Osteocyte (in vitro differentiated cells): ENCODE measurements at regions not wholly inside any gene's neighbourhood (a gene's known extent, or its start where the extent isn't known, plus 50 kb on each side); places are given as distances from the start of the nearest gene placed in this dataset.

Source experiments
- DNase-seq: peaks from one replicate; pipeline ENCODE4 v3.0.0; 2021; ENCODE audit warnings: mixed read lengths; ENCODE audit not compliant: unreplicated experiment; ENCODE audit errors: extremely low spot score
- H3K27ac Mint-ChIP-seq: one replicate; pipeline ENCODE4 v1.8.0; 2021; ENCODE audit warnings: mild to moderate bottlenecking, mixed read lengths; ENCODE audit not compliant: unreplicated experiment
- H3K27me3 Mint-ChIP-seq: one replicate; pipeline ENCODE4 v1.8.0; 2021; ENCODE audit warnings: mixed read lengths; ENCODE audit not compliant: unreplicated experiment
- H3K36me3 Mint-ChIP-seq: one replicate; pipeline ENCODE4 v1.8.0; 2021; ENCODE audit warnings: mixed read lengths; ENCODE audit not compliant: unreplicated experiment
- H3K4me1 Mint-ChIP-seq: one replicate; pipeline ENCODE4 v1.8.0; 2021; ENCODE audit warnings: mixed read lengths; ENCODE audit not compliant: unreplicated experiment
- H3K4me3 Mint-ChIP-seq: one replicate; pipeline ENCODE4 v1.8.0; 2021; ENCODE audit warnings: mild to moderate bottlenecking, moderate library complexity, mixed read lengths; ENCODE audit not compliant: unreplicated experiment
- H3K9me3 Mint-ChIP-seq: one replicate; pipeline ENCODE4 v1.8.0; 2021; ENCODE audit warnings: mixed read lengths; ENCODE audit not compliant: unreplicated experiment
- CTCF ChIP-seq: fragments of 200-600 bp; sonication (generic); IDR thresholded peaks from 2 replicates; pipeline ENCODE4 v1.5.0; 2021; ENCODE audit warnings: antibody characterized with exemption, mild to moderate bottlenecking, moderate library complexity

DNA sequence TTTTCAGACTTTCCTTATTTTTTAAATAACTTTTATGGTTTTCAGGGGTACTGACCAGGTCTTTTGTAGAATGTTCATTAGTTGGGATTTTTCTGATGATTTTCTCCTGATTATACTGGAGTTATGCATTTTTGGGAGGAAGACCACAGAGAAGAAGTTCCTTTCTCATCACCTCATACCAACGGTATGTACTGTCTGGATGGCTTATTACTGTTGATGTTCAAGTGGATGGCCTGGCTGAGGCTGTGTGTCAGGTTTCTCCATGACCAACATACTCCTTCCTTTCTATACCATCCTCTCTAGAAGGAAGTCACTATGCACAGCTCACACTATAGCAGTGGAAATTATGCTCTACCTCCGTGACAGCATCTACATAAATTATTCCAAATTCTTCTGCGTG lies 71.1 kb upstream of the NR3C1 start:
- H3K36me3 Mint-ChIP-seq, result no peaks in the 10 kb centered on the region
- H3K4me3 Mint-ChIP-seq, result no peak overlapping the region
- no peaks in the 10 kb centered on the region for H3K27me3 Mint-ChIP-seq
- DNase-seq, result no peak
- H3K27ac Mint-ChIP-seq, result no peak overlapping the region
- peaks cover 23% of the 10 kb centered on the region for H3K4me1 Mint-ChIP-seq
- H3K9me3 Mint-ChIP-seq, result no peaks in the 10 kb centered on the region
- no peak for TF ChIP-seq CTCF

DNA sequence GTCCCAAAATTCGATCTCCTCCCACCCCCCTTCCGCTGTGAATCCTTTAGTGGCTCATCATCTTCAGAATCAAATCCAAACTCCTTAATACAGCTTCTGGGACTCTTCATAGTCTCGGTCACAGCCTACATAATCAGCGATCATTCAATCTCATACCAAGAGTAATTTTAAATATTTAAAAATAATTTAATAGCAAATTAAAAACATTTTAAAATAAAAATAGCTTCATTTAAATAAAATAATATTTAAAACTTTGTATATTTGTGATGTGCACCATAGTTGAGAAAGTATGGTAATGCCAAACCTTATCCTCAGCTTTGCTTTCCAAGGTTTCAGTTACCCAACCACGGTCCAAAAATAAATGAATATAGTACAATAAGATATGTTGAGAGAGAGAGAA lies 70.0 kb upstream of the NR3C1 start:
- H3K27ac Mint-ChIP-seq, result no peak overlapping the region
- no peak for DNase-seq
- no peaks in the 10 kb centered on the region for H3K36me3 Mint-ChIP-seq
- H3K4me3 Mint-ChIP-seq, result no peak overlapping the region
- TF ChIP-seq CTCF, result no peak
- H3K9me3 Mint-ChIP-seq, result no peaks in the 10 kb centered on the region
- peaks cover 23% of the 10 kb centered on the region for H3K4me1 Mint-ChIP-seq
- no peaks in the 10 kb centered on the region for H3K27me3 Mint-ChIP-seq

GRCh38 chr5:143472576-143472975 lies 69.1 kb upstream of the NR3C1 start:
- no peaks in the 10 kb centered on the region for H3K27me3 Mint-ChIP-seq
- no peak for DNase-seq
- peaks cover 23% of the 10 kb centered on the region for H3K4me1 Mint-ChIP-seq
- no peak for TF ChIP-seq CTCF
- no peak overlapping the region for H3K27ac Mint-ChIP-seq
- H3K4me3 Mint-ChIP-seq, result no peak overlapping the region
- no peaks in the 10 kb centered on the region for H3K9me3 Mint-ChIP-seq
- H3K36me3 Mint-ChIP-seq, result no peaks in the 10 kb centered on the region

- no peaks in the 10 kb centered on the region for H3K27me3 Mint-ChIP-seq
- DNase-seq, result no peak
- no peak for TF ChIP-seq CTCF
- H3K4me3 Mint-ChIP-seq, result no peak overlapping the region
- H3K9me3 Mint-ChIP-seq, result no peaks in the 10 kb centered on the region
- H3K4me1 Mint-ChIP-seq, result peaks cover 21% of the 10 kb centered on the region
- no peaks in the 10 kb centered on the region for H3K36me3 Mint-ChIP-seq
- no peak overlapping the region for H3K27ac Mint-ChIP-seq
These were observed 68.4 kb upstream of the NR3C1 start for GRCh38 chr5:143471666-143472464.

DNA sequence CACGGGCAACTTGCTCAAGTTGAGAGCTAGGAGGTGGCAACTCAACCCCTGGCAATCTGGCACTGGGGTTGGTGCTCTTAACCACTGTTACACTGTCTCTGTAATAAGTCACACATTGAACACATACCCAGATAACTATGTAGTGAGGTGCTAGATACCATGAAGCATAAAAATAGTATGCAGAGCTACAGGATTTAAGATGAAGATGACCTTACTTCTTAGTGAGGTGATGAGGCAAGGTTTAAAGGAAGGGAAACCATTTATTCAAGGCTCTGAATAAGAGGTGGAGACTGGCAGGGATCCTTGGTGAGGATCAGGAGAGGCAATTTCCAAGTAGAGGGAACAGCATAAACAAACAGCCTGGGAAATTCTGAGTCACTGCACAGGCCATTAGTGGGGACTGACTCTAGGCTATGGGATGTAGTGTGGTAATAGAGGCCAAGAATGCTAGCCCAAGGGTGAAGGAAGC lies 67.6 kb upstream of the NR3C1 start:
- DNase-seq, result no peak
- Mint-ChIP-seq H3K4me3 (no peak overlapping the region), H3K9me3 (no peaks in the 10 kb centered on the region), H3K27ac (no peak overlapping the region), H3K36me3 (no peaks in the 10 kb centered on the region), H3K4me1 (peaks cover 16% of the 10 kb centered on the region), H3K27me3 (no peaks in the 10 kb centered on the region)
- no peak for TF ChIP-seq CTCF
